NCI-H1417 treated with DMSO at 0.1 percent for 48 hours (cell line): ENCODE measurements at regions not wholly inside any gene's neighbourhood (a gene's known extent, or its start where the extent isn't known, plus 50 kb on each side); places are given as distances from the start of the nearest gene placed in this dataset.

Experiments used
- DNase-seq: peaks from one replicate; lab custom pipeline; 2025; lab: John Stamatoyannopoulos, UW

- no peak for DNase-seq
Observed at GRCh38 chr5:39605145-39605544, 180.4 kb upstream of the DAB2 start.

DNA sequence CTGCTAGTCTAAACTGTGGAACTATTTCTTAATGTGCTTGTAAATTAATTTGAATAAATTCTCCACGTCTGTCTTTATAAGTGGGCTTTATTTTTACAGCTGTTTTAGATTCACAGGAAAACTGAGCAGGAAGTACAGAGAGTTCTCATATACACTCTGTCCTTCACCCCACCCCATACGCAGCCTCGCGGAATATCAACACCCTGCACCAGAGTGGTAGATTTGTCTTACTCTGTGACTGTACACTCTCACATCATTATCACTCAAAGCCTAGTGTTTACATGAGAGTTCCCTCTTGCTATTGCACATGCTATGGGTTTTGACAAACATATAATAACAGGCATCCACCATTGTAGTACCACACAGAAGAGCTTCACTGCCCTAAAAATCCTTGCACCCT is 179.7 kb upstream of the DAB2 start:
- DNase-seq: no peak

DNA sequence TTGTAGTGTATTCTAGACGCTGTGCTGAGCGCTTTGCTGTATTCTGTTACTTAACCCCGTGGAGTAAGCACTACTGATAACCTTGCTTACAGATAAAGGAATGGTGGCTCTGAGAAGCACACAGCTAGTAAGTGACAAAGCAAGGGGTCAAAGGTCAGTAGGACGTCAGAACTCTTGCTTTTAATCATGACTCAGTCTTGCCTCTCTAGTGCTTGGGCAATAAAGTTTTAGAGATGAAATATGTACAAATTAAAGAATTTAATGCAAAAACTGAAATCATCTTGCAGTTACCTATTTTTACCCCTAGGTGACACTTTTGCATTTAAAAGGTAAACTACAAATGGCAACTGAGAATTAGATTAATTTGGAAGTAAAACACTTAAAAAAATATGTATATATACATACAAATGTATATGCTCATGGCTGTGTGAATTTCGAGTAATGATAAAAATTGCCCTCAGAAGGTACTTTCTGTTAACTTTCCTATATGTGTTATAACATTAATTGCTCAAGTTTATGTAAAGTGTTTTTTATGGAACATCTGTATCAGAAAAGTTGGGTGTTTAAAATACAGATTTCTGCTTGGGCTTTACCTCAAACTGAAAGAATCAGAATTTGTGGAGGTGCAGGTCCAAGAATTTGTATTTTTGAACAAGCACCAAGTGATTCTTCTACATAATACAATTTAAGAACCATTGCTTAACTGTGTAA is 175.1 kb upstream of the DAB2 start:
- DNase-seq: no peak

DNA sequence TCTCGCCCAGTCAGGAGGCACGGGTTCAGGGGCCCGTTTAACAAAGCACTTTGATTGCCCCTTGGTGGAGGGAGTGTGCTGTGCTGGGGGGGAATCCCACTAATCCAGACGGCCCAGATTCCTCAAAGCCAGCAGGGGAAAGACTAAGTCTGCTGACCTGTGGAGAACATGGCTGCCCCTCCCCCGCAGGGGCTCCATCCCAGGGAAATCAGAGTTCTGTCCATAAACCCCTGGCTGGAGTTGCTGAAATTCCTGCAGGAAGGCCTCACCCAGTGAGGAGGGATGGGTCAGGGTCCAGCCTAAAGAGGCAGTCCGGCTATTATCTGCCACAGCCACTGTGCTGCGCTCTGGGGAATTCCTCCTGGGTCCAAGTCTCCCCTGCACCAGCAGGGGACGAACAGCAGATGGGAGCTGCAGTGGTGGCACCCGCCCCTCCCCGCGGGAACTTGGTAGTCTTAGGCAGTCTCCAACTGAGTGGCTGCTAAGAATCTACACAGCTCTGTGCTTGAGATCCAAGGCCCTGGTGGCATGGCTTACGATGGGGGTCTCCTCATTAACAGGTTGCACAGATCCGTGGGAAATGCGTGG is 174.0 kb upstream of the DAB2 start:
- DNase-seq: no peak

DNA sequence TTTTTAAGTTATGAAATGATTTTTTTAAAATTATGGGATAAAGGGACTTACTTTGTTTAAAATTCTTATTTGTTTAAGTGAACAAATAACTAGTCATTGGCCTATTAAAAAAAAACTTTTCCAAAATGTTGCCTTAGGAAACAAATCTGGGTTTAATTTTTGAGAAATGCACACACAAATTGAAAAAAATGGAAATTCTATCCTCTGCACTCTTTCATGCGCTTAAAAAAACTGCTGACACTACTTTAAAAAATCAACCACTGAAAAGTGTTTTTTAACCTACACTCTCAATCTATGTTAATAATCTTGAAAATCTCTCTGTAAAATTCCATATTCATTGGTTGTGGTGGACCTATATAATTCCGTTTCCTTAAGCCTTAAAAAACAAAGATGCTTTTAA is 163.4 kb upstream of the DAB2 start:
- DNase-seq: no peak

- no peak for DNase-seq
Observed at GRCh38 chr5:39587675-39588074, 162.9 kb upstream of the DAB2 start.

- DNase-seq: no peak
Observed at GRCh38 chr5:39586185-39586584, 161.4 kb upstream of the DAB2 start.

DNA sequence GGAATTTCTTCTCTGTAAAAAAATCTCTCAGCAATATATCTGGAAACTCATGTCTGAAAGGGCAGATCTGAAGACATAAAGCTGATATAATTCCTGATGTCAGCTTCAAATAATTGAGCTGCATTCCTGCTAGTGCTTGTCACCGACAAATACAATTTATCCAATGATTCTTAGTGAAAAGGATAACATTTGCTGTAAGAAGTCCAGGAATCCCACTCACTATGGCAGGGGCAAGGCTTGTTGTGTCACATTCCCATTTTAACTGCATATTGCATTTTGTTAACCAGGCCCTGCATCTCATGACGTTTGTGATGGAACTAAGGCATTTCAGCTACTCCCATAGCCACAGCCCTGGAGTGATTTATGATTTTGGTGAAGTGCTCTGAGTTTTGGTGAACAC is 160.1 kb upstream of the DAB2 start:
- DNase-seq: no peak

GRCh38 chr5:39580702-39581453 is 156.1 kb upstream of the DAB2 start:
- no peak for DNase-seq

DNA sequence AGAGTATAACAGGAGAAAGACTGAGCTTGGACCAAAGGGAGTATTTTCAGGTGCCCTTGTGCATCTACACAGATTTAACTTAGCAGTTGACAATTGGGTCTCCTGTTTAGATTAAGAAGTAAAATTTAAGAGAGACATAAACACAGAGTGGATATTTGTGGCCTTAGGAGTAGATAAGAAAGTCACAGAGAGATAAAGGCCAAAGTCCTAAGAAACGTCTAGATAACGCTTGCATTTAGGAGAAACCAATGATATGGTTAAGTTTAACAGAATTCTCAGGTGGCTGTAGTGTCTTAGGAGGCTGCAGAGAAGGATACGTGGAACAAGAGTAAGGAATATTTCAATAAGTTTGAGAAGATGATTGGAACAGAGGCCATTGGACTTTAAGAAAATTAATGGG is 155.0 kb upstream of the DAB2 start:
- DNase-seq: no peak

GRCh38 chr5:39578887-39579497 is 154.2 kb upstream of the DAB2 start:
- no peak for DNase-seq

DNA sequence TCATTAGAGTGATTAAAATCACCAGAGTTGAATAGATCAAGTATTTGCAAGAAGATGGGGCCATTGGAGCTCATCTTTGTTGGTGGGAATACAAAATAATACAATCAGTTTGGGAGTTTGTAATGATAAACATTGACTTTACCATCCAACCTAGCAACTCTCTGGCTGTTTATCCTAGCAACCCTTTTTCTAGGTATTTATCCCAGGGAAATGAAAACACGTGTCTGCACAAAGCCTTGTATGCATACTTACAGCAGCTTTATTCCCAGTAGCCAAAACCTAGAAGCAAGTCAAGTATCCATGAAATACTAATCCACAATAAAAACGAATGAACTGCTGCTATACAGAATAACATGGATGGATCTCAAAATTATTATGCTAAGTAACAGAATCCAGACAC is 152.7 kb upstream of the DAB2 start:
- DNase-seq: no peak

DNA sequence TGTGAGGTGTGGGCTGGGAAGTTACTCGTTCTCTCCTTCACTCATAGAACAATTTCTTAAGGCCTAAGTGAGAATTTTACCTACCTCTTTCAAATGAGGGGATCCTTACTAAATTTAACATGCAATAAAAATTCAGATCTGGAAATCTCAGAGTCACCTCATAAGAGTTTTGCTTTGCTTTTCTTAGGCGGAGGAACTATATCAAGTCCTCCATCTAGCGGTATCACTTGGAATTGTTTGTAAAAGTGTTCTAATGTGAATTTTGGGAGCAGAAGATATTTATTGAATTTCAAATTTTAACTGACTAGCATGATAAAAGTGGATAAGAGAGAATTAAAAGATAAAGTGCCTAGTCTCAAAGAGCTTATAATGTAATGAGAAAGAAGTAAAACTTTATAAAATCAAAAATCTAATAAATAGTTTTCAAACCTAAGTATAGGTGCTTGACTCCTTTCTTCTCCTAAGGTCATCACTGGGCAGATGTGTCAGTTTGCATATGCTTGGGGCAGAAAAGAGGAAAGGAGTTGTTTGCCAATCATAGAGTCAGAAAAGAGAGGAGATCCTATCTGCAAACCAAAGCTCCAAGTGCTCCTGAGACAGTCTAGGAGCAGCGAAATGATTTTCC is 145.7 kb upstream of the DAB2 start:
- DNase-seq: no peak

DNA sequence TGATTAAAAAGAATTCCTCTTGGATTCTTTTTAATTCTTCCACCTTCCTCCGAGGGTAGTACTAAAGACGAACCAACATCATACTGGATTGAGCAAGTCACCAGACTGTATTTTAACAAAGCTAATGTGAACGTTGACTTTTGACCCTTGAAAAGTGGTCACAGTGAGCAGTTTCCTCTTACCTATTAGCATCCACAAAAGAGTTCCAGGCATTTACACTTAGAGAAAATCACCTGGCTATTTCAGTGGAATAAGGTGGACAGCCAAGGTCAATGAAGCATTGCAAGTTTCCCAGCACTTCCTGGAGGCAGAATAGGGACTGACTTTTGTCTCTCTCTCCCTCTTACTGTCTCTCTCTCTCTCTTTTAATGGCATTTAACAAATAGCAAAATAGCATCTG is 145.1 kb upstream of the DAB2 start:
- DNase-seq: no peak

DNA sequence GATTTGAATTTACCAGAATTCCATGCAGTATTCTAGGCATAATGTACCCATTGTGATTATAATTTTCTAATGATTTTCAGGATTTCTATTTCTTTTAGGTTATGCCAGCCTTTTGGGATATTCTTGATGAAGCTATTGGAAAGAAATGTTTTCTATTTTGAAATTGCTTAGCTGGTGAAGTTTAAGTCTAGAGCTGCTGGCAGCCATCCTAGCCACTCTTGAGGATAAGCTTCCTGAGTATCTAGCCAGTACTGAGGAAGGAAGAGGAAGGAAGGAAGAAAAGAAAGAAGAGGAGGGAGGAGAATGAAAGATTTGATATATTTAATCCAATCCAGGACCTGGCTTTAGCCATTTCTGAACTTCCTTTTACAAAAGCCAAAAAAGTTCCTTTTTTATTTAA is 142.1 kb upstream of the DAB2 start:
- DNase-seq: no peak

GRCh38 chr5:39566029-39566428 is 141.2 kb upstream of the DAB2 start:
- DNase-seq: no peak

DNA sequence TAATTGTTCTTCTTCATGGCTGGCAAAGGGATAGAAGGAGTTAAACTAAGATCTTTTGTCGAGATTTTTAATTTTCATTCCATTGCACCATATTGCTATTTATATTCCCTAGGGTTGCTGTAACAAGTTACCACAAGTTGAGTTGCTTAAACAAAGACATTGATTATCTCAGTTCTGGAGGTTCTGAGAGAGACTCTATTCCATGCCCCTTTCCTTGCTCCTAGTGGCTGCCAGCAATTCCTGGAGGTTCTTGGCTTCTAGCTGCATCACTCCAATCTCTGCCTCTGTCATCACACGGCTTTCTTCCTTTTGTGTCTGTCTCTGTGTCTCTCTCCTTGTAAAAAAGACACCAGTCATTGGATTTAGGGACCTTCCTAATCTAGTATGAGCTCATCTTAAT is 136.6 kb upstream of the DAB2 start:
- DNase-seq: no peak

DNA sequence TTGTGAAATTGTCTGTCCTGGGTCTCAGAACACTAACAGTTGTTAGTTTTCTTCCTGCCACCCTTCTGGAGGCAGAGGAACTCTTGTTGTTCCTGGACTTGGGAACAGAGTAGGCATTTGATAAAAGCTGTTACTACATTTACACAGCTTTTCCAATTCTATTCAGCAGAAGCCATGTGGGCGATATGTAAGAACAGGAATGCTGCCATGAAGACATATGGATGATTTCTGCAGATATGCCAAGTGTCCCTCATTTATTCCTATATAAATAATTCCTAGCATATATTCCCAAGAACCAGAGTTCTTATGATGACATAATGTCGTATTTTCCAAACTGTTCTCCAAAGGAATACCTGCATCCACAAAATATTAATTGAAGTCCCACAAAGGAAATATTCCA is 135.9 kb upstream of the DAB2 start:
- DNase-seq: no peak

GRCh38 chr5:39559923-39560322 is 135.1 kb upstream of the DAB2 start:
- DNase-seq: no peak

DNA sequence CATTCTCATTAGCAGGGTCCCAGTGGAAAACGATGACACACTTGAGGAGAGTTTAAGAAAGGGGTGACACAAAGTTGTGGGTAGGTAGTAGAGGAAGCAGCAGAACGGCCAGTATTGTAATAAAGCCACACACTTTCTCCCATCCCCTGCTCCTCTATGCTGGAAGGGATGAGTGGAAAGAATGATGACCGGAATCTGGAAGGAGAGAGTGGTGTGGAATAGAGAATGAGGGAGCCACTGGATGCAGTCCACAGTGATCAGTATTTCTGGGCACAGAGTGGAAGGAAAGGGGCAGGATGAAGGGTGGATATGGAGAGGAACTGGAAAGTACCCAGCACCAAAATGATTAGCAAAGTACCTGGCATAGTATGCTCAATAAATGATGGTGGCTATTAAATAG is 133.8 kb upstream of the DAB2 start:
- no peak for DNase-seq

- no peak for DNase-seq
Observed at GRCh38 chr5:39555788-39556187, 131.0 kb upstream of the DAB2 start.

DNA sequence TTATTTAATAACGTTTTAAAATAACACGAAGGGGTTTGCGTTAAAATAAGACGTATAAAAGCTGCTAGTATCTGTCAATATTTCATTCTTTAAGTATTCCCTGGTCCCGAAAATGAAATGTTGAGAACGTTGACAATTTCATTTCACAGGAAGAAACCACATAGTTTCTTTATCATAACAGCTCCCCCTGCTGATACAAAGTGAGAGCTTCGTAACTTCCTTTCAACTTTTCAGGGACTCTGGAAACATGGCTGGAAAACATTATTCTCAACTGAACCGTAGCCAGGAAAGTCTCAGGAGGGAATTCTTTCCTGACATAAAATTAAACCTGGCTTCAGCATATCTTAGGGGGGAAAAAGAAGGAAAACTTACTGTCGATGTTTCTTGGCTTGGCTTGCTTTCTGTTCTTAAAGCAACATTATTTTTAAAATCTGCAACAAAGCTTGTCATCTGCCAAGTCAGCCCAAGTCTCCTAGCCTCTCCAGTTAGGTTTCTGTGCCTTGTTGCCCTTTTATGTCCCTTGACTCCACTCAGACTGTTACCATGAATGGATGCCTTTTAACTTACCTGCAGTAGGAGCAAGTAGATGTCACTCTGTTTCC is 122.9 kb upstream of the DAB2 start:
- DNase-seq: no peak
